GM12892 (cell line): ENCODE measurements at regions not wholly inside any gene's neighbourhood (a gene's known extent, or its start where the extent isn't known, plus 50 kb on each side); places are given as distances from the start of the nearest gene placed in this dataset.

Experiments
- POLR2A ChIP-seq: IDR thresholded peaks from 2 replicates; pipeline ENCODE4 v1.6.1; 2011; ENCODE audit warnings: low read depth, low read length, control low read depth
- TAF1 ChIP-seq: IDR thresholded peaks from 2 replicates; pipeline ENCODE4 v1.6.1; 2011; ENCODE audit warnings: low read depth, mild to moderate bottlenecking, control low read depth, low read length, borderline replicate concordance

GRCh38 chr17:77610518-77610893, 348.0 kb upstream of the TNRC6C start:
- no peak for TF ChIP-seq TAF1
- no peak for TF ChIP-seq POLR2A
